Colonic mucosa (tissue), 4 donors: ENCODE measurements at regions not wholly inside any gene's neighbourhood (a gene's known extent, or its start where the extent isn't known, plus 50 kb on each side); places are given as distances from the start of the nearest gene placed in this dataset.

ENCODE experiments used
- DNase-seq: peaks from one replicate; pipeline ENCODE4 v3.0.0-alpha.2; 2020
- H3K27ac ChIP-seq: fragments of 200-600 bp; one replicate; pipeline ENCODE4 v1.8.0; 2021
- H3K27me3 ChIP-seq: fragments of 200-600 bp; one replicate; pipeline ENCODE4 v1.8.0; 2021
- H3K36me3 ChIP-seq: fragments of 200-600 bp; one replicate; pipeline ENCODE4 v1.8.0; 2021
- H3K4me1 ChIP-seq: fragments of 200-600 bp; one replicate; pipeline ENCODE4 v1.8.0; 2021; ENCODE audit warnings: mild to moderate bottlenecking
- H3K4me3 ChIP-seq: fragments of 200-600 bp; one replicate; pipeline ENCODE4 v1.8.0; 2021
- H3K9ac ChIP-seq, 2 donors: one replicate each; pipeline ENCODE4 v1.7.0; 2013; ENCODE audit warnings: control low read depth in 2 of 2, low read depth in 2 of 2, low read length in 2 of 2
- H3K9me3 ChIP-seq: fragments of 200-600 bp; one replicate; pipeline ENCODE4 v1.8.0; 2021
- CTCF ChIP-seq: fragments of 200-600 bp; IDR thresholded peaks from one replicate; pipeline ENCODE4 v1.8.0; 2022; ENCODE audit warnings: antibody characterized with exemption, mild to moderate bottlenecking
- intact Hi-C: fragments of 100-400 bp; cut with DNase I; formaldehyde crosslinking; loops from one replicate; pipeline ENCODE4 v1.14.1; 2022
- donor health status: healthy.
- donor health status: DM: no; HTN: no; CAD: no.
- donor health status: DM: no; HTN: no; CAD: no.

DNA sequence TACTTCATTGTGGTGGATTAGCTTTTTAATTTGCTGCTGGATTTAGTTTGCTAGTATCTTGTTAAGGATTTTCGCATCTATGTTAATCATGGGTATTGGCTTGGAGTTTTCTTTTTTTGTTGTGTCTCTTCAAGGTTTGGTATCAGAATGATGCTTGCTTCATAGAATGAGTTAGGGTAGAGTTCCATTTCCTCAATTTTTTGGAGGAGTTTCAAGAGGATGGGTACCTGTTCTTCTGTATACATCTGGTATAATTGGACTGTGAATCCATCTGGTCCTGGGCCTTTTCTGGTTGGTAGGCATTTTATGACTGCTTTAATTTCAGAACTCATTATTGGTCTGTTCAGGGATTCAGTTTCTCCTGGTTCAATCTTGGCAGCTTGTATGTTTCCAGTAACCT, 335.6 kb downstream of the EDEM1 start:
- Histone ChIP-seq H3K4me1 (no peaks in the 10 kb centered on the region), H3K9me3 (no peaks in the 10 kb centered on the region), H3K27ac (no peak overlapping the region), H3K36me3 (no peaks in the 10 kb centered on the region), H3K4me3 (no peak overlapping the region), H3K9ac (no peak overlapping the region), H3K27me3 (no peaks in the 10 kb centered on the region)
- DNase-seq: no peak
- no peak for TF ChIP-seq CTCF
- intact Hi-C loops: no loop called here

- Histone ChIP-seq H3K4me3 (no peak overlapping the region), H3K9me3 (no peaks in the 10 kb centered on the region), H3K36me3 (no peaks in the 10 kb centered on the region), H3K4me1 (no peaks in the 10 kb centered on the region), H3K9ac (no peak overlapping the region), H3K27me3 (no peaks in the 10 kb centered on the region), H3K27ac (no peak overlapping the region)
- intact Hi-C loops: no loop called here
- TF ChIP-seq CTCF: no peak
- DNase-seq: no peak
Observed at GRCh38 chr3:5531039-5531438, 343.5 kb downstream of the EDEM1 start.

DNA sequence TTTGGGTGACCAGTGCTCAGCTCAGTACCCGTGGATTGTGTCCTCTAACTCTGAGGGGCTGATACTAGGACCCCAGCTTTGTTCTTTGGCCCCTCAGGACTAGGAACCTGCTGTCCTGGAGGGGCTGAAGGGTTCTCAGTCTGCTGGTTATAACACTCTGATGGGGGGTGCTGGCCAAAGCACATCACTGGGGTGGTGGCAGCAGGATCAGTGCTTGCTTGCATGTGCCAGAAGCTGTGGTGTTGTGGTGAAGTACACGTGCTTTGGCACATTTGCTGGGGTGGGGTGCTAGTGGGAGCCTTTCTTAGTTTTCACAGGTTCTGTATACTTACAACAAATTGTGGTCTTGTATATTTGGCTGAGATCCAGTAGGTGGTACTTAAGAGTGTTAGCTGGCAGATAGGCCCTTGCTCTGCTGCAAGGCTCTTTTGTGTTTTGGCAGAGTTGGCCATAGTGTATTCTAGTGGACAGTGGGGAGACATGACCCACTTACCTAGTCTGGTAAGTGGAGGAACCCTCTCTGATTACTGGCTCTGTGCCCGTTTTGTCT, 344.3 kb downstream of the EDEM1 start:
- TF ChIP-seq CTCF: no peak
- Histone ChIP-seq H3K4me3 (no peak overlapping the region), H3K4me1 (no peaks in the 10 kb centered on the region), H3K9me3 (no peaks in the 10 kb centered on the region), H3K36me3 (no peaks in the 10 kb centered on the region), H3K27ac (no peak overlapping the region), H3K9ac (no peak overlapping the region), H3K27me3 (no peaks in the 10 kb centered on the region)
- no peak for DNase-seq
- intact Hi-C loops: no loop called here

DNA sequence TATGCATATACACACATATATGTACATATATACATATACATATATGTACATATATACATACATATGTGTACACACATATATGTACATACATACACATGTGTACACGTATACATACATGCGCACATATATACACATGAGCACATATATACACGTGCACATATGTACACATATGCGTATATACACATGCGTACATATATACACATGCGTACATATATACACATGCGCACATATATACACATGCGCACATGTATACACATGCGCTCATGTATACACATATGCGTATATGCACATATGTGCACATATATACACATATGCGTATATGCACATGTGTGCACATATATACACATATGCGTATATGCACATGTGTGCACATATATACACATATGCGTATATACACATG, 353.0 kb downstream of the EDEM1 start:
- DNase-seq: no peak
- intact Hi-C loops: no loop called here
- Histone ChIP-seq H3K9ac (no peak overlapping the region), H3K27me3 (no peaks in the 10 kb centered on the region), H3K27ac (no peak overlapping the region), H3K4me3 (no peak overlapping the region), H3K4me1 (no peaks in the 10 kb centered on the region), H3K36me3 (no peaks in the 10 kb centered on the region), H3K9me3 (no peaks in the 10 kb centered on the region)
- no peak for TF ChIP-seq CTCF

DNA sequence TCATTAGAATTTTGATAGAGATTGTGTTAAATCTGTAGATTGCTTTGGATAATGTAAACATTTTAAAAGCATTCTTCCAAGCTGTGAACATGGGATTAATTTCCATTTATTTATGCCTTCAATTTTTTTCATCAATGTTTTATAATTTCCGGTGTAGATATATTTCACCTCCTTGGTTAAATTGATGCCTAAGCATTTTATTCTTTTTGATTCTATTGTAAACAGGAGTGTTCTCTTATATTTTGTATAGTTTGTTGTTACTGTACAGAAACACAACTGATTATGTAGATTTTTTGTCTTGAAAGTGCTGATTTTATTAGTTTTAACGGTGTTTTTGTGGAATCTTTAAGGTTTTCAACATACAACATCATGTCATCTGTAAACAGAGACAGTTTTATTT, 355.0 kb downstream of the EDEM1 start:
- H3K36me3 ChIP-seq: no peaks in the 10 kb centered on the region
- no peaks in the 10 kb centered on the region for H3K4me1 ChIP-seq
- H3K27ac ChIP-seq: no peak overlapping the region
- H3K9ac ChIP-seq: no peak overlapping the region
- DNase-seq: no peak
- no peak overlapping the region for H3K4me3 ChIP-seq
- no peaks in the 10 kb centered on the region for H3K27me3 ChIP-seq
- no peaks in the 10 kb centered on the region for H3K9me3 ChIP-seq
- TF ChIP-seq CTCF: no peak
- intact Hi-C loops: no loop called here

DNA sequence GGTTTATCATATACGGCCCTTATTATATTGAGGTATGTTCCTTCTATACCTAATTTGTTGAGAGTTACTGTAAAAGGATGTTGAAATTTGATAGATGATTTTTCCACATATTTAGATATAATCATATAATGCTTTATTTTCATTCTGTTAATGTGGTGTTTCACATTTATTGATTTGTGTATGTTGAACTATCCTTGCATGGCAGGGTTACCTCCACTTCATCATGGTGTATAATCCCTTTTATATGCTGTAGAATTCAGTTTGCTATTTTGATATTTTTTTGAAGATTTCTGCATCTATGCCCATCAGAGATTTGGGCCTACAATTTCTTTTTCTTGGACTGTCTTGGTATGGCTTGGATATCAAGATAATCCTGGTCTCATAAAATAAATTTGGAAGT, 355.5 kb downstream of the EDEM1 start:
- no peaks in the 10 kb centered on the region for H3K36me3 ChIP-seq
- H3K9me3 ChIP-seq: no peaks in the 10 kb centered on the region
- no peaks in the 10 kb centered on the region for H3K27me3 ChIP-seq
- intact Hi-C loops: no loop called here
- DNase-seq: no peak
- H3K4me3 ChIP-seq: no peak overlapping the region
- no peak overlapping the region for H3K9ac ChIP-seq
- no peaks in the 10 kb centered on the region for H3K4me1 ChIP-seq
- no peak for TF ChIP-seq CTCF
- no peak overlapping the region for H3K27ac ChIP-seq
